ENCODE measurements at regions not wholly inside any gene's neighbourhood (a gene's known extent, or its start where the extent isn't known, plus 50 kb on each side); places are given as distances from the start of the nearest gene placed in this dataset.

- Histone ChIP-seq H3K27ac (no peak overlapping the region), H3K4me1 (no peaks in the 10 kb centered on the region)
Observed at GRCh38 chrX:14164828-14165227, 135.1 kb upstream of the GEMIN8 start.

GRCh38 chrX:14125462-14125861 is 95.8 kb upstream of the GEMIN8 start:
- Histone ChIP-seq H3K4me3 (no peak overlapping the region), H3K36me3 (no peaks in the 10 kb centered on the region), H3K27me3 (no peaks in the 10 kb centered on the region), H3K9me3 (no peaks in the 10 kb centered on the region), H3K27ac (no peak overlapping the region), H3K4me1 (no peaks in the 10 kb centered on the region)
- no peak for TF ChIP-seq CTCF (IDR thresholded peaks at IDR 0.05)
- no peak for DNase-seq (ENCODE audit: low spot score)

More at GRCh38 chrX:14164828-14165227, 135.1 kb upstream of the GEMIN8 start:
- TF ChIP-seq CTCF (IDR thresholded peaks at IDR 0.05): no peak
- Histone ChIP-seq H3K27me3 (no peaks in the 10 kb centered on the region), H3K9me3 (peaks cover 0 to 7% of the 10 kb centered on the region in 2 donors), H3K4me3 (no peak overlapping the region), H3K36me3 (no peaks in the 10 kb centered on the region)
- DNase-seq (ENCODE audit: low spot score): no peak

- Histone ChIP-seq H3K4me3 (no peak overlapping the region), H3K9me3 (no peaks in the 10 kb centered on the region), H3K27ac (no peak overlapping the region), H3K36me3 (no peaks in the 10 kb centered on the region), H3K27me3 (no peaks in the 10 kb centered on the region), H3K4me1 (no peaks in the 10 kb centered on the region)
- no peak for TF ChIP-seq CTCF (IDR thresholded peaks at IDR 0.05)
- DNase-seq (ENCODE audit: low spot score): no peak
Observed at GRCh38 chrX:14124562-14124961, 94.9 kb upstream of the GEMIN8 start.

GRCh38 chrX:14095702-14096101 is 66.0 kb upstream of the GEMIN8 start:
- no peak for DNase-seq (ENCODE audit: low spot score)
- H3K4me3 ChIP-seq: no peak overlapping the region
- H3K36me3 ChIP-seq: no peaks in the 10 kb centered on the region
- no peaks in the 10 kb centered on the region for H3K4me1 ChIP-seq
- no peaks in the 10 kb centered on the region for H3K9me3 ChIP-seq
- H3K27ac ChIP-seq: no peak overlapping the region
- TF ChIP-seq CTCF (IDR thresholded peaks at IDR 0.05): peak in 1 of 2 donors; percentile 67
- peaks cover 0 to 2% of the 10 kb centered on the region in 2 donors for H3K27me3 ChIP-seq

GRCh38 chrX:14094191-14094590 is 64.5 kb upstream of the GEMIN8 start:
- no peaks in the 10 kb centered on the region for H3K9me3 ChIP-seq
- DNase-seq (ENCODE audit: low spot score): no peak
- H3K36me3 ChIP-seq: no peaks in the 10 kb centered on the region
- peaks cover 0 to 2% of the 10 kb centered on the region in 2 donors for H3K27me3 ChIP-seq
- H3K4me3 ChIP-seq: no peak overlapping the region
- no peak overlapping the region for H3K27ac ChIP-seq
- no peak for TF ChIP-seq CTCF (IDR thresholded peaks at IDR 0.05)
- H3K4me1 ChIP-seq: no peaks in the 10 kb centered on the region

GRCh38 chrX:14084466-14084865 is 54.8 kb upstream of the GEMIN8 start:
- no peak for TF ChIP-seq CTCF (IDR thresholded peaks at IDR 0.05)
- H3K9me3 ChIP-seq: no peaks in the 10 kb centered on the region
- H3K27me3 ChIP-seq: no peaks in the 10 kb centered on the region

More at GRCh38 chrX:14084466-14084865, 54.8 kb upstream of the GEMIN8 start:
- H3K36me3 ChIP-seq: no peaks in the 10 kb centered on the region
- no peak overlapping the region for H3K4me3 ChIP-seq
- no peak for DNase-seq (ENCODE audit: low spot score)
- no peaks in the 10 kb centered on the region for H3K4me1 ChIP-seq
- H3K27ac ChIP-seq: no peak overlapping the region
